ENCODE measurements at regions not wholly inside any gene's neighbourhood (a gene's known extent, or its start where the extent isn't known, plus 50 kb on each side); places are given as distances from the start of the nearest gene placed in this dataset.
A peak's percentile ranks its signal among the peaks of the same experiment; 100 is the strongest.

- Histone ChIP-seq H3K4me3 (no peak overlapping the region), H3K27ac (peak overlapping the region in 1 of 4 donors; percentile 16), H3K4me1 (peaks cover 18 to 26% of the 10 kb centered on the region in 2 donors), H3K9me3 (no peaks in the 10 kb centered on the region), H3K27me3 (no peaks in the 10 kb centered on the region), H3K36me3 (no peaks in the 10 kb centered on the region)
- no peak for TF ChIP-seq CTCF (IDR thresholded peaks at IDR 0.05 in 4 of 5, conservative IDR thresholded peaks at IDR 0.05 in 1 of 5)
- no peak for TF ChIP-seq POLR2A (IDR thresholded peaks at IDR 0.05)
- intact Hi-C loops (cut with DNase I; ENCODE audit: low total_unique reads) = no loop called here
- in situ Hi-C loops (cut with MboI; ENCODE audit: low sequenced_read_pairs in 4 of 4) = no loop called here
- DNase-seq (no peak), ATAC-seq (peak in 1 of 2 donors; percentile 34)
These were observed 183.6 kb upstream of the RUNX1 start for GRCh38 chr21:35232545-35233176.

- H3K36me3 ChIP-seq = no peaks in the 10 kb centered on the region
- H3K4me1 ChIP-seq = peaks cover 33 to 42% of the 10 kb centered on the region in 2 donors
- TF ChIP-seq CTCF (IDR thresholded peaks at IDR 0.05 in 4 of 5, conservative IDR thresholded peaks at IDR 0.05 in 1 of 5) = no peak
- TF ChIP-seq POLR2A (IDR thresholded peaks at IDR 0.05) = no peak
- H3K9me3 ChIP-seq = no peaks in the 10 kb centered on the region
- intact Hi-C loops (cut with DNase I; ENCODE audit: low total_unique reads) = no loop called here
- H3K27ac ChIP-seq = no peak overlapping the region
- ATAC-seq (no peak), DNase-seq (no peak)
- in situ Hi-C loops (cut with MboI; ENCODE audit: low sequenced_read_pairs in 4 of 4) = no loop called here
- no peak overlapping the region for H3K4me3 ChIP-seq
- H3K27me3 ChIP-seq = no peaks in the 10 kb centered on the region
These were observed 182.0 kb upstream of the RUNX1 start for GRCh38 chr21:35231090-35231489.

GRCh38 chr21:35229290-35229689, 180.2 kb upstream of the RUNX1 start:
- intact Hi-C loops (cut with DNase I; ENCODE audit: low total_unique reads) (no loop called here), in situ Hi-C loops (cut with MboI; ENCODE audit: low sequenced_read_pairs in 4 of 4) (loop anchor here in 1 of 4 donors (10.0 kb wide), 1 partner anchor 494 kb away; no protein-coding TSS in a partner anchor)
- Histone ChIP-seq H3K9me3 (no peaks in the 10 kb centered on the region), H3K36me3 (no peaks in the 10 kb centered on the region), H3K4me1 (peaks cover 37 to 53% of the 10 kb centered on the region in 2 donors), H3K4me3 (no peak overlapping the region), H3K27ac (peak overlapping the region in 3 of 4 donors; percentile 24 to 91 (median 37)), H3K27me3 (no peaks in the 10 kb centered on the region)
- no peak for ATAC-seq
- TF ChIP-seq CTCF (IDR thresholded peaks at IDR 0.05 in 4 of 5, conservative IDR thresholded peaks at IDR 0.05 in 1 of 5) (no peak), POLR2A (IDR thresholded peaks at IDR 0.05) (no peak)
- DNase-seq = no peak

- peak overlapping the region; percentile 85 to 93 (median 90) for H3K27ac ChIP-seq
These were observed 178.7 kb upstream of the RUNX1 start for GRCh38 chr21:35227786-35228185.

More at GRCh38 chr21:35227786-35228185, 178.7 kb upstream of the RUNX1 start:
- DNase-seq (peak; percentile 88 to 92), ATAC-seq (peak; percentile 78 to 79)
- TF ChIP-seq POLR2A (IDR thresholded peaks at IDR 0.05) = no peak
- no peak for TF ChIP-seq CTCF (IDR thresholded peaks at IDR 0.05 in 4 of 5, conservative IDR thresholded peaks at IDR 0.05 in 1 of 5)
- no peak overlapping the region for H3K4me3 ChIP-seq
- H3K27me3 ChIP-seq = no peaks in the 10 kb centered on the region
- peaks cover 47 to 62% of the 10 kb centered on the region in 2 donors for H3K4me1 ChIP-seq
- no peaks in the 10 kb centered on the region for H3K36me3 ChIP-seq
- intact Hi-C loops (cut with DNase I; ENCODE audit: low total_unique reads) = no loop called here
- no peaks in the 10 kb centered on the region for H3K9me3 ChIP-seq
- in situ Hi-C loops (cut with MboI; ENCODE audit: low sequenced_read_pairs in 4 of 4) = loop anchor here in 1 of 4 donors (10.0 kb wide), 1 partner anchor 493 kb away; no protein-coding TSS in a partner anchor
